ENCODE measurements at regions not wholly inside any gene's neighbourhood (a gene's known extent, or its start where the extent isn't known, plus 50 kb on each side); places are given as distances from the start of the nearest gene placed in this dataset.

- H3K36me3 ChIP-seq (ENCODE audit: control insufficient read depth, insufficient read depth, low read length), result no peaks in the 10 kb centered on the region
- TF ChIP-seq CTCF (IDR thresholded peaks at IDR 0.05; ENCODE audit: insufficient read depth, low read length, poor library complexity, severe bottlenecking), result no peak
Measured at GRCh38 chr7:138237995-138238394, 161.7 kb downstream of the AKR1D1 start.

GRCh38 chr7:138238734-138239659, 162.7 kb downstream of the AKR1D1 start:
- H3K36me3 ChIP-seq (ENCODE audit: control insufficient read depth, insufficient read depth, low read length), result no peaks in the 10 kb centered on the region
- no peak for TF ChIP-seq CTCF (IDR thresholded peaks at IDR 0.05; ENCODE audit: insufficient read depth, low read length, poor library complexity, severe bottlenecking)
- DNase-seq (ENCODE audit: low read depth), result no peak
- H3K4me3 ChIP-seq (ENCODE audit: low read depth, low read length), result no peak overlapping the region
- no peaks in the 10 kb centered on the region for H3K27me3 ChIP-seq (ENCODE audit: control insufficient read depth, insufficient read depth, low read length)

More at GRCh38 chr7:138237995-138238394, 161.7 kb downstream of the AKR1D1 start:
- no peak overlapping the region for H3K4me3 ChIP-seq (ENCODE audit: low read depth, low read length)
- DNase-seq (ENCODE audit: low read depth), result no peak
- H3K27me3 ChIP-seq (ENCODE audit: control insufficient read depth, insufficient read depth, low read length), result no peaks in the 10 kb centered on the region

GRCh38 chr7:138243430-138243829, 167.2 kb downstream of the AKR1D1 start:
- DNase-seq (ENCODE audit: low read depth), result no peak
- Histone ChIP-seq H3K27me3 (ENCODE audit: control insufficient read depth, insufficient read depth, low read length) (no peaks in the 10 kb centered on the region), H3K36me3 (ENCODE audit: control insufficient read depth, insufficient read depth, low read length) (no peaks in the 10 kb centered on the region), H3K4me3 (ENCODE audit: low read depth, low read length) (no peak overlapping the region)
- TF ChIP-seq CTCF (IDR thresholded peaks at IDR 0.05; ENCODE audit: insufficient read depth, low read length, poor library complexity, severe bottlenecking), result no peak

GRCh38 chr7:138243836-138244235, 167.6 kb downstream of the AKR1D1 start:
- TF ChIP-seq CTCF (IDR thresholded peaks at IDR 0.05; ENCODE audit: insufficient read depth, low read length, poor library complexity, severe bottlenecking), result no peak
- no peak for DNase-seq (ENCODE audit: low read depth)
- Histone ChIP-seq H3K4me3 (ENCODE audit: low read depth, low read length) (no peak overlapping the region), H3K27me3 (ENCODE audit: control insufficient read depth, insufficient read depth, low read length) (no peaks in the 10 kb centered on the region), H3K36me3 (ENCODE audit: control insufficient read depth, insufficient read depth, low read length) (no peaks in the 10 kb centered on the region)

- no peaks in the 10 kb centered on the region for H3K36me3 ChIP-seq (ENCODE audit: control insufficient read depth, insufficient read depth, low read length)
- no peak overlapping the region for H3K4me3 ChIP-seq (ENCODE audit: low read depth, low read length)
- H3K27me3 ChIP-seq (ENCODE audit: control insufficient read depth, insufficient read depth, low read length), result no peaks in the 10 kb centered on the region
- no peak for DNase-seq (ENCODE audit: low read depth)
- no peak for TF ChIP-seq CTCF (IDR thresholded peaks at IDR 0.05; ENCODE audit: insufficient read depth, low read length, poor library complexity, severe bottlenecking)
Measured at GRCh38 chr7:138244606-138245005, 168.3 kb downstream of the AKR1D1 start.
